GM19324 (cell line): ENCODE measurements at regions not wholly inside any gene's neighbourhood (a gene's known extent, or its start where the extent isn't known, plus 50 kb on each side); places are given as distances from the start of the nearest gene placed in this dataset.
"Not testable (repeated sequence)": the region's sequence is repeated elsewhere in the genome, so short reads cannot be mapped to it uniquely, and the experiment has no call there.

ENCODE experiments used
- ATAC-seq: cut with Tn5 transposase; IDR thresholded peaks from one replicate; pipeline ENCODE4 v1.9.1; 2021; ENCODE audit warnings: mild to moderate bottlenecking, moderate library complexity; ENCODE audit not compliant: unreplicated experiment, low FRiP score

- no peak for ATAC-seq
These were observed 93.9 kb downstream of the BUD13 start for GRCh38 chr11:116678887-116679286.

DNA sequence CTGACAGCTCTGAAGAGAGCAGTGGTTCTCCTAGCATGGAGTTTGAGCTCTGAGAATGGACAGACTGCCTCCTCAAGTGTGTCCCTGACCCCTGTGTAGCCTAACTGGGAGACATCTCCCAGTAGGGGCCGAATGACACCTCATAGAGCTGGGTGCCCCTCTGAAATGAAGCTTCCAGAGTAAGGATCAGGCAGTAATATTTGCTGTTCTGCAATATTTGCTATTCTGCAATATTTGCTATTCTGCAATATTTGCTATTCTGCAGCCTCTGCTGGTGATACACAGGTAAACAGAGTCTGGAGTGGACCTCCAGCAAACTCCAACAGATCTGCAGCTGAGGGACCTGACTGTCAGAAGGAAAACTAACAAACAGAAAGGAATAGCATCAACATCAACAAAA is 105.5 kb downstream of the BUD13 start:
- ATAC-seq = not testable (repeated sequence)

DNA sequence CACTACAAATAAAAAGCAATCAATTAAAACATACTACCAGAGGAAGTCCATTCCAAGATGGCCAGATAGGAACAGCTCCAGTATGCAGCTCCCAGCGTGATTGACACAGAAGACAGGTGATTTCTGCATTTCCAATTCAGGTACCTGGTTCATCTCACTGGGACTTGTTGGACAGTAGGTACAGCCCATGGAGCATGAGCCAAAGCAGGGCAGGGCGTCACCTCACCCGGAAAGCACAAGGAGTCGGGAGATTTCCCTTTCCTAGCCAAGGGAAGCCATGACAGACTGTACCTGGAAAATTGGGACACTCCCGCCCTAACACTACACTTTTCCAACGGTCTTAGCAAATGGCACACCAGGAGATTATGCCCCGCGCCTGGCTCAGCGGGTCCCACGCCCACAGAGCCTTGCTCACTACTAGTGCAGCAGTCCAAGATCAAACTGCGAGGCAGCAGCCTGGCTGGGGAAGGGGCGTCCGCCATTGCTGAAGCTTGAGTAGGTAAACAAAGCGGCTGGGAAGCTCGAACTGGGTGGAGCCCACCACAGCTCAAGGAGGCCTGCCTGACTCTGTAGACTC is 106.0 kb downstream of the BUD13 start:
- not testable (repeated sequence) for ATAC-seq

GRCh38 chr11:116665523-116665922 is 107.3 kb downstream of the BUD13 start:
- ATAC-seq = no peak

GRCh38 chr11:116661056-116661455 is 111.7 kb downstream of the BUD13 start:
- no peak for ATAC-seq

DNA sequence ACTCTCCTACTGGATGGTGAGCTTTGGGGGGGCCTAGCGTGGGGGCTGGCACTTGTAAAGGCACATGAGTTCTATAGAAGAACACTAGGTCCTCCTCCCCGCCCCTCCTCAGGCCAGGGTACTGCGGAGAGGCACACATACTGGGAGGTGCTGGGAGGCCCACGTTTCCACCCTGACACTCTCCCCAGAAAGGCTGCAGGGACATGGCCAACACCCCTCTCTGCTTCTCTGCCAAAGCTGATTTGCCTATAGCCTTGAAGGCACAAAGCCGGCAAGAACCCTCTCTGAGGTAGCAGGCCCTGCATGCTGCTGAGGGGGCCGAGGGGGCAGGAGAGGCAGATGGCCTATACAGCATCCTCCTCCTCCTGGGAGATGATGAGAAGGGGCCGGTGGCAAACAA is 112.8 kb downstream of the BUD13 start:
- no peak for ATAC-seq

DNA sequence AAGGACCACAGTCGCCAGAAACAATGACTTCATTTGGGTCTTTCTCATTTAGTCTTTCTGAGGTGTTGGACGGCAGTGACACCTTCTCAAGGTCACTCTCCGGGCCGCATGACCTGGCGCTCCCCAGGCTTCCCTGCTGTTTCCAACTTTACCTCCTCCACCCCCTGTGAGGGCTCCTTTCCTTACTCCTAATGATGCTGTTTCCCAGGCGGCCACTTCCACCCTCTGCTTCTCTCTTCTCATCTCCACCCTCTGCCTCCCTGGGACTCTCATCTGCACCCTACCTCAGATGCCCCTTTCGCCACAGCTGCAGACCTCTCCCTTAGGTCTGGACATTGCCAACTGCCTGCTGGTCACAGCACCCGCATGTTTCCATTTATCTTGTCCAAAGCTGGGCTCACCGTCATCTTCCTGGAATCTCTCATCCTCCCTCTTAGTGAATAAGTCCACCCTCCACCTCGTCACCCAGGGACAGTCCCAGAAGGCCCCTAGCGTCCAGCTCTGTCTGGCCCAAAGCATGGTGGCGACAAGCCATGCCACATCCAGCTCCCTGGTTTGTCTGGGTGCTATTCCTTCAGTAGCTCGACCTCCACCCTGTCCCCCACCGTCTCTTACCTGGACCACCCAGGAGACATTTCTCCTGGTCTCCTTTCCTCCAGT is 113.8 kb downstream of the BUD13 start:
- ATAC-seq = no peak

DNA sequence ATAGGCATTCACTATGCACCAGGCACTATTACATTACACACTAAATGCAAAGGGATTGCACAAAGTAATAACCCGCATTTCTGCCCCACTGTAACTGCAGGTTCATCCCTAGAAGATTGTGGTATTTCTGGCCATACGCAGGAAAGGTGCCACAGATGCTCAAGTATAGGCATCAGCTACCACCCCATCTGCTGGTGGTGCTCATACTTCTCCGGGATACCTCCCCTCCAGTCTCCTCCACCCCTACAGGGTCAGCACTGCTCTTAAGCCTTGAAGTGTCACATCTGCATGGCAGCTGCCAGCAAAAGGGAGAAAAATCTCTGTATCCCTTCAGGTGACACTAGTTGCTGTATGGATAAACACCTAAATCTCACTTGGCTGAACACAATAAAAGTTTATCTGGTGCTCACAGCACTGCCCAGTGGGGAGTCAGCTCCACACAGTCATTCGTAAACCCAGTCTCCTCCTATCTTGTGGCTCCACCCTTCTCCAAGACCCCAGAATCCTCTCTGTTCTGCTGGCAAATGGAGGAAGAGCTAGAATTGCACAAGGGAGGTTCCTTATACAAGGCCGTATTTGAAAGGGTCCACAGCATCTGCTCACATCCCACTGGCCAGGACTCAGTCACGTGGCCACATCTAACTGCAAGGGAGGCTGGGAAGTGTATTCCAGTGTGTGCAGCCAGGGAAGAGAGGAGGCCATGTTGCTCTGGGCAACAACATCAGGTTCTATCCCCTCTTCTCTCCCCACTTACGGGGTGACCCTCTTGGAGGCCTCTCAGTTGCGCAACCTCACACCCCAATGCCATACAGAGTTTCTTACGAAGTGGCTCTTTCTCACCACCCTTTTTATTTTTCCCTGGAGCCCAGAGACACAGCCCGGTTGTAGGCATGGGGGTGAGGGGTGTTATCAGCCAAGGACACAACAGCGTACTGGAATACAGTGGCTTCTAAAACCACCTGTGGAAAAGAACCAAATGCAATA is 114.7 kb downstream of the BUD13 start:
- ATAC-seq = no peak

DNA sequence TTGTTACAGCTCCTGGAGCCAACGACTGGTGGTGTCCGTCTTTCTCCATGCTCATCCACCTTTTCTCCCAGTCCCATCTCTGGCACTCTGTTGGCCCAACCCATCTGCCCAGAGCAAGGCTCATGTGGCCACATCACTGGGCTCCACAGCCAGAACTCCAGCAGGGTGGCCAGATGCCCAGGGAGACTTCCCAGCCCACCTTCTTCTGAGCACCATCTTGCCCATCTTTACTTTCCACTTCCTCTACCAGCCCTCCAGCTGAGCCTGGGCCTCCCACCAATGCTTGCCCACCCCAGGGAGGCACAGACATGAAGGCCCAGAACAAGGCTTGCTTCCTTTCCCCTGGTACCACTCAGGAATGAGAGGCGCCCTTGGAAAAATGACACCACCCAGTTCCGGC is 116.8 kb downstream of the BUD13 start:
- no peak for ATAC-seq

DNA sequence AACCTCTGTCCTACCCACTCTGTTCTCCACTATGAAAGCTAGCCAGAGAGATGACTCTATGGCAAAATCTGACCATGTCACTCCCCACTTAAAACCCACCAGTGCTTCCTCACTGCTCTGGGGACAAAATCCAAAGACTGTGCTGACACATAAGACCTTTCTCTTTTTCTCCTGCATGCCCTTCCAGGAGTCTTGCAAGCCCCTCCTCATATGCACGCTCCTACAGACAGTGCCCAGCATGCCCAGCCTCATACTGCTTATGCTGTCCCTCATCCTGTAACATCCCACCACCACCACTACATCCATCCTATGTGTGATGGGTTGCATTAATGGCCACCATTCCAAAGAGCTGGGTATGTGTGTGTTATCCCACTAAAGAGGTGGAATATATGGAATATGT is 118.3 kb downstream of the BUD13 start:
- no peak for ATAC-seq

- ATAC-seq = no peak
These were observed 119.6 kb downstream of the BUD13 start for GRCh38 chr11:116653206-116653605.

GRCh38 chr11:116651737-116652237 is 121.0 kb downstream of the BUD13 start:
- no peak for ATAC-seq

DNA sequence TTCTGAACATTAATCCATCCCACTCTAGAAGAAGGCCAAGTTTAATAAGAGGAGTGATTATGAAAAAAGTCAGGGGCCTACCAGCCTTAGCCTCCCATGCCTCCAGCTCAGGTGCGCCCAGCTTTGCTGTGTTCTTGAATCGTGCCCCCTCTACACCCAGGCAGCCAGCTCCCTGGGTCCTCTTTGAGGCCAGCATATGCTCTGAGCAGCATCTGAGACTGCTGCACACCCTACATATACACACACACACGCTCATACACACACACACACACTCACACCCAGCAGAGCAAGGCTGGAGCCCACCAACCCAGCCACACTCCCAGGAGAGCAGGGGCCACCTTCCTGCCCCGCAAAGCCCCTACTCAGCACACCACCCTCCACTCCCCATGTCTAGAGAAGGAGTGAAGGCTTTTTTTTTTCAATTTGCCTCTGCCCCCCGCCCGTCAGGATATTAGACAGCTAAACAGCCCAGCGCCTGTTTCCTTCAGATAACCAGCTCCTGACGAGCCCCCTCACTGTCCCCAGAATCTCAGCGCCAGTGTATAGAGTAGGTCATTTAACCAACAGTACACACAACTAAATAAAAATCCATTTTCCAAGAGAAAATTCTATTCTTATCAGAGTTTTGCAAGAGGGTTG is 121.6 kb downstream of the BUD13 start:
- ATAC-seq = no peak

- ATAC-seq = no peak
These were observed 122.7 kb downstream of the BUD13 start for GRCh38 chr11:116650052-116650451.

GRCh38 chr11:116649268-116649667 is 123.5 kb downstream of the BUD13 start:
- no peak for ATAC-seq

- no peak for ATAC-seq
These were observed 124.3 kb downstream of the BUD13 start for GRCh38 chr11:116648247-116649174.

- no peak for ATAC-seq
These were observed 125.3 kb downstream of the BUD13 start for GRCh38 chr11:116647305-116648080.

- no peak for ATAC-seq
These were observed 126.6 kb downstream of the BUD13 start for GRCh38 chr11:116646191-116646590.

- no peak for ATAC-seq
These were observed 127.9 kb downstream of the BUD13 start for GRCh38 chr11:116644941-116645305.
